Testis (tissue), 2 donors: ENCODE measurements at regions not wholly inside any gene's neighbourhood (a gene's known extent, or its start where the extent isn't known, plus 50 kb on each side); places are given as distances from the start of the nearest gene placed in this dataset.

Source experiments
- CTCF ChIP-seq, 3 experiments: fragments of 450-650 bp in 2 of 3; fragments of 200-600 bp in 1 of 3; sonication (generic) in 1 of 3; IDR thresholded peaks; one replicate each; pipeline ENCODE4 v1.5.1; 2016 to 2019; ENCODE audit warnings: antibody characterized with exemption in 3 of 3, mild to moderate bottlenecking in 2 of 3, moderate library complexity in 1 of 3
- POLR2A ChIP-seq: fragments of 450-650 bp; IDR thresholded peaks from one replicate; pipeline ENCODE4 v1.6.1; 2017; ENCODE audit warnings: antibody characterized with exemption, mild to moderate bottlenecking, moderate library complexity

- no peak for TF ChIP-seq CTCF (IDR thresholded peaks at IDR 0.05)
- no peak for TF ChIP-seq POLR2A
These were observed 186.0 kb upstream of the ANO5 start for GRCh38 chr11:22006901-22007300.
